Parathyroid adenoma (tissue), 2 donors: ENCODE measurements at regions not wholly inside any gene's neighbourhood (a gene's known extent, or its start where the extent isn't known, plus 50 kb on each side); places are given as distances from the start of the nearest gene placed in this dataset.

Experiments
- H2AFZ ChIP-seq: fragments of 300-600 bp; sonication (generic); one replicate; pipeline ENCODE4 v1.7.0; 2017; ENCODE audit warnings: antibody characterized with exemption, mild to moderate bottlenecking
- H3K27ac ChIP-seq: fragments of 300-600 bp; sonication (generic); one replicate; pipeline ENCODE4 v1.7.0; 2017
- H3K27me3 ChIP-seq: fragments of 300-600 bp; sonication (generic); one replicate; pipeline ENCODE4 v1.7.0; 2017; ENCODE audit warnings: low read length; ENCODE audit not compliant: control insufficient read depth, insufficient read depth
- H3K36me3 ChIP-seq: fragments of 300-600 bp; sonication (generic); one replicate; pipeline ENCODE4 v1.7.0; 2017; ENCODE audit warnings: low read length; ENCODE audit not compliant: control insufficient read depth, insufficient read depth
- H3K4me1 ChIP-seq: fragments of 300-600 bp; sonication (generic); one replicate; pipeline ENCODE4 v1.7.0; 2017; ENCODE audit warnings: control low read depth
- H3K4me2 ChIP-seq: fragments of 300-600 bp; sonication (generic); one replicate; pipeline ENCODE4 v1.7.0; 2017; ENCODE audit warnings: low read length
- H3K4me3 ChIP-seq: fragments of 300-600 bp; sonication (generic); one replicate; pipeline ENCODE4 v1.7.0; 2017; ENCODE audit warnings: low read depth, low read length
- H3K79me2 ChIP-seq: fragments of 300-600 bp; sonication (generic); one replicate; pipeline ENCODE4 v1.7.0; 2017; ENCODE audit warnings: control low read depth
- H3K9ac ChIP-seq: fragments of 300-600 bp; sonication (generic); one replicate; pipeline ENCODE4 v1.7.0; 2017; ENCODE audit warnings: mild to moderate bottlenecking
- H3K9me3 ChIP-seq: fragments of 300-600 bp; sonication (generic); one replicate; pipeline ENCODE4 v1.7.0; 2017; ENCODE audit warnings: low read length; ENCODE audit not compliant: control insufficient read depth
- TF ChIP-seq, protein P1 (sequence below): fragments of 300-600 bp; sonication (generic); IDR thresholded peaks from one replicate; pipeline ENCODE4 v1.7.0; 2017; ENCODE audit warnings: antibody characterized with exemption, mild to moderate bottlenecking
- donor health status: primary hyperparathyroidism.

DNA sequence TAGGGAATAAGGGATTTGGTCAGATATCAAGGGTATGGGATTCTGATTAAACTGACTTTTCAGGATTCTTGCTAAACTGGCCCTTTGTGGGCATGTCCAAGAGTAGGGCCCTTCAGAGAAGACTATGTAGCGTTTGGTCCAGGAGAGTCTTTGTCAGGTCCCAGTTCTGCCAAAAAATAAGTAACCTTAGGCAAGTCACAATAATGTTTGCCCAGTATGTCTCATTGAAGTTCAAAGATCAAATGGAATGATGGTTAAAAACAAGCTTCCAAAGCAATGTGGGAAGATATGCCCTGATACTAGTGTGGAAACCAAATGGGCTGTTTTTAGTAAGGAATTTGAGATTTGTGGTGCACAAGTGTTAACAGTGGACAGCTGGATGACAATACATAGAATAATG lies 454.4 kb downstream of the WDR72 start:
- no peak overlapping the region for H3K27ac ChIP-seq
- H3K9ac ChIP-seq: no peak overlapping the region
- no peaks in the 10 kb centered on the region for H3K36me3 ChIP-seq
- no peaks in the 10 kb centered on the region for H3K79me2 ChIP-seq
- no peaks in the 10 kb centered on the region for H3K9me3 ChIP-seq
- no peaks in the 10 kb centered on the region for H3K27me3 ChIP-seq
- no peaks in the 10 kb centered on the region for H3K4me1 ChIP-seq
- no peak overlapping the region for H3K4me2 ChIP-seq
- H3K4me3 ChIP-seq: no peak overlapping the region
- H2AFZ ChIP-seq: no peak overlapping the region
- TF ChIP-seq, protein P1, sequence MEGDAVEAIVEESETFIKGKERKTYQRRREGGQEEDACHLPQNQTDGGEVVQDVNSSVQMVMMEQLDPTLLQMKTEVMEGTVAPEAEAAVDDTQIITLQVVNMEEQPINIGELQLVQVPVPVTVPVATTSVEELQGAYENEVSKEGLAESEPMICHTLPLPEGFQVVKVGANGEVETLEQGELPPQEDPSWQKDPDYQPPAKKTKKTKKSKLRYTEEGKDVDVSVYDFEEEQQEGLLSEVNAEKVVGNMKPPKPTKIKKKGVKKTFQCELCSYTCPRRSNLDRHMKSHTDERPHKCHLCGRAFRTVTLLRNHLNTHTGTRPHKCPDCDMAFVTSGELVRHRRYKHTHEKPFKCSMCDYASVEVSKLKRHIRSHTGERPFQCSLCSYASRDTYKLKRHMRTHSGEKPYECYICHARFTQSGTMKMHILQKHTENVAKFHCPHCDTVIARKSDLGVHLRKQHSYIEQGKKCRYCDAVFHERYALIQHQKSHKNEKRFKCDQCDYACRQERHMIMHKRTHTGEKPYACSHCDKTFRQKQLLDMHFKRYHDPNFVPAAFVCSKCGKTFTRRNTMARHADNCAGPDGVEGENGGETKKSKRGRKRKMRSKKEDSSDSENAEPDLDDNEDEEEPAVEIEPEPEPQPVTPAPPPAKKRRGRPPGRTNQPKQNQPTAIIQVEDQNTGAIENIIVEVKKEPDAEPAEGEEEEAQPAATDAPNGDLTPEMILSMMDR: no peak

GRCh38 chr15:53297828-53298227 lies 461.6 kb downstream of the WDR72 start:
- H3K27ac ChIP-seq: no peak overlapping the region
- no peak overlapping the region for H2AFZ ChIP-seq
- no peaks in the 10 kb centered on the region for H3K4me1 ChIP-seq
- no peak overlapping the region for H3K4me2 ChIP-seq
- TF ChIP-seq, protein P1: no peak
- no peaks in the 10 kb centered on the region for H3K9me3 ChIP-seq
- H3K9ac ChIP-seq: no peak overlapping the region
- H3K27me3 ChIP-seq: no peaks in the 10 kb centered on the region
- H3K79me2 ChIP-seq: no peaks in the 10 kb centered on the region
- H3K36me3 ChIP-seq: no peaks in the 10 kb centered on the region
- no peak overlapping the region for H3K4me3 ChIP-seq

GRCh38 chr15:53296603-53297002 lies 462.9 kb downstream of the WDR72 start:
- Histone ChIP-seq H3K36me3 (no peaks in the 10 kb centered on the region), H3K27ac (no peak overlapping the region), H3K4me1 (no peaks in the 10 kb centered on the region), H3K27me3 (no peaks in the 10 kb centered on the region), H3K4me2 (no peak overlapping the region), H3K4me3 (no peak overlapping the region), H2AFZ (no peak overlapping the region), H3K9me3 (no peaks in the 10 kb centered on the region), H3K79me2 (no peaks in the 10 kb centered on the region), H3K9ac (no peak overlapping the region)
- TF ChIP-seq, protein P1: no peak

DNA sequence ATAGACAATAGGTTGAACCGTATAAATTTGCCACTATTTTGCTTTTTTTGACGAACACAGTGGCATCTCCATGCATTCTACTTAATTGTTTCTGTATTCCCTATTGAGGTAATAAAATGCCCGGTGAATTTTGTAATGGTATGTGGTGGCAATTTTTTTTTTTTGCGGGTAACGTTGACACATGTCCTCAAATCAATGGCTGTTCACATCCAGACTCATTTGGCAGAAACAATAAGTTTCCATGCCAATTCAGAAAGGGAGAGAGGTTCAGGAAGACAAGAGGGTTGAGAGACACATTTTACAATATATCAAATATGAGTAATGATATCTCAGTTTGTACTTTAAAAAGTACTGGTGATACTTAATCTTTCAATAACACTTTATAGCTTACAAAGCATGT lies 463.9 kb downstream of the WDR72 start:
- no peaks in the 10 kb centered on the region for H3K4me1 ChIP-seq
- no peak overlapping the region for H2AFZ ChIP-seq
- H3K9me3 ChIP-seq: no peaks in the 10 kb centered on the region
- no peaks in the 10 kb centered on the region for H3K27me3 ChIP-seq
- no peak overlapping the region for H3K4me3 ChIP-seq
- H3K4me2 ChIP-seq: no peak overlapping the region
- no peak overlapping the region for H3K9ac ChIP-seq
- TF ChIP-seq, protein P1: no peak
- H3K27ac ChIP-seq: no peak overlapping the region
- no peaks in the 10 kb centered on the region for H3K79me2 ChIP-seq
- no peaks in the 10 kb centered on the region for H3K36me3 ChIP-seq

GRCh38 chr15:53288542-53288941 lies 470.9 kb downstream of the WDR72 start:
- TF ChIP-seq, protein P1: no peak
- Histone ChIP-seq H3K27me3 (no peaks in the 10 kb centered on the region), H3K36me3 (no peaks in the 10 kb centered on the region), H3K79me2 (no peaks in the 10 kb centered on the region), H3K9ac (no peak overlapping the region), H3K4me1 (no peaks in the 10 kb centered on the region), H3K9me3 (no peaks in the 10 kb centered on the region), H3K4me3 (no peak overlapping the region), H3K4me2 (no peak overlapping the region), H2AFZ (no peak overlapping the region), H3K27ac (no peak overlapping the region)
